NCI-H1105 (cell line): ENCODE measurements at regions not wholly inside any gene's neighbourhood (a gene's known extent, or its start where the extent isn't known, plus 50 kb on each side); places are given as distances from the start of the nearest gene placed in this dataset.

Experiments used
- DNase-seq: peaks from one replicate; lab custom pipeline; 2025; lab: John Stamatoyannopoulos, UW

DNA sequence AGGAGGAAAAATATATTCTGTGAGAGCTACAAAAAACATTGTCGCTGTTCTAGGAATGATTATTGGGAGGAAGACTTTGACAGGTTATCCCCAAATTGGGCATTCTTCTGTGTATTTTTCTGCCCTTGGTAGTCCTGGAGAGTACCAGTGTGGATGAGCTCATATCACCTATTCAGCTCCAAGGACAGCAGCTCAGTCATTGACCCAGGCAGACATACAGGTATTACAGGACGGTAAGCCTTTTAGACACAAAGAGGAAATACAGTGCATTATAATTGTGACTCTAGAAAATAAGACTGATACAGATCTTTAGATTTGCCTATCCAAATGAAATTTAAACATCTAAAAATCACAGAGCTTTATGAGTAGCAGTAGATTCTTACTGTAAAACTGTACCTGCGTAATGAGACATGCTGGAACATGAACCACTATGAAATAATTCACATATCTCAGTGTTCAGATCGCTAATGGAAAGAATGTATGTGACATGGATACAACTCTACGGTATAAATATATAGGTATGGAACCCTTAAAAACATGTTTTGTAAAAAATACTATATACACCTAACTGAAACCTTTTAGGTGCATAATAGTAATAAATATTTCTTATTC lies 56.0 kb downstream of the PLK2 start:
- no peak for DNase-seq

- DNase-seq = no peak
Observed at GRCh38 chr5:58401701-58402100, 58.2 kb downstream of the PLK2 start.

DNA sequence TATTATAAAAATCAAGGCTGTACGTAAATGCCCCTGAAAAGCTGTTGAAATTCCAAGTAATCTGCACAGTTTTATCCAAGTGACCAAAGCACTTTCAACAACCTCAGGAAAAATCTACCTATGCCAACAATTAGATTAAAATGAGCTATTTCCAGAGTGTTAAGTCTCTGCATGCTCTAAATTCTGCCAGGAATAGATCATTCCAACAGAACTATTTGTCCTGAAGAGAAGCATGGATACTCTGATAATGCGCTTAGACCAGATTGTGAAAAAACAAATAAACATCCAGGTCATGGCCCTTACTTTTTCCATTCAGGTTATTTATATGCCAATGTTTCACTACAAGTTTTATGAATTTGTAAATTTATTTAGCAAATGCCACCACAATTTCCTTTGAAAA lies 59.1 kb downstream of the PLK2 start:
- no peak for DNase-seq

DNA sequence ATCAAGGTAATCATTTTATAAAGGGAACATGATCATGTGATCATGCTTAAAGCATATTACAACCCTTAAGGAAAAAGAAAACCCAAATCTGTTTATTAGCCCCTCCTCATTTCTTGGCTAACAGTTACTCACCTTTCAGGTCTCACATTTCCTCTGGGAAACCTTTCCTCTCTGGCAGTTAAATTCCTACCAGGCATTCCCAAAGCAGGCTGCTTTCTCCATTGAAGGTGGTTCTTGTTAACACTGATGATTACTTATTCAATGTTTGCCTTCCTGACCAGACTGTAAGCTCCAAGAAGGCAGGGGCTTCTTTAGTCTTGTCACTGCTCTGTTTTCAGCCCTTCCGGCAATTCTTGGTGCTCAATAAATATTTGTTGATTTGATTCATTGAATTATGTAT lies 59.9 kb downstream of the PLK2 start:
- no peak for DNase-seq

- no peak for DNase-seq
Observed at GRCh38 chr5:58394339-58394738, 65.5 kb downstream of the PLK2 start.

- no peak for DNase-seq
Observed at GRCh38 chr5:58393716-58394115, 66.2 kb downstream of the PLK2 start.

DNA sequence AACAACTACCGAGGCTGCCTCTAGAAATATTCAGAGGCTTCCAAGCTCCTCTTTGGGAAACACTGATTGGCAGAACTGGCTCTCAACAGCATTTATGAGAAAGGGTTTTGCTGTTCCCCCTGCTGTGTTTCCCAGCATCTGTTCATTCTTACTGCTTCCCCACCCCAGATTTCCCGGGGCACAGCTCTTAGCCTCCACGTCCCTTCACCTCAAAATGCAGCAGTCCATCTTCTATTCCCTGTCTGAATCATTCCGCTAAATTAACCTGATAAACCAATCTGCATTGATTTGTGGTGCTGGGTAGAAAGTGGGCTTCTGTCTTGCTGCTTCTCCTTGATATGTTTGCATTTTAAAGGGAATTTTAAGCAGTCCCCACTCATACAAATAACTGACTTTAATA lies 67.4 kb downstream of the PLK2 start:
- DNase-seq = no peak

DNA sequence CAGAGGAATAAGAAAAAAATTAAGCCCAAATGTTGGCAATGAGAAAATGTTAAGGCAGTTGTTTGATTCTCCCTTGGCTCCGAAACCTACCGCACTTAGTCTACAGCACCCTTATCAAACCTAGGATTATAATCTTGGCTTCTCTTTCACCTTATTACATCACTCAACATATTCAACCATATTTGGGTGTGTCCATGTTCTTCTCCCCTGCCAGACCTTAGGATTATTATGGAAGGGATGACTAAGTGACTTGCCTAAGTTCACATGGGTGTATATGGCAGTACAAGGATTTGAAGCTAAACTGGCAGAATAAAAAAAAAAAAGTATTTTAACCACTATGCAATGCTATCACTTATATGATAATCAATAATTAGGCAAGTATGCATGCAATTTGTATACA lies 76.4 kb downstream of the PLK2 start:
- no peak for DNase-seq

DNA sequence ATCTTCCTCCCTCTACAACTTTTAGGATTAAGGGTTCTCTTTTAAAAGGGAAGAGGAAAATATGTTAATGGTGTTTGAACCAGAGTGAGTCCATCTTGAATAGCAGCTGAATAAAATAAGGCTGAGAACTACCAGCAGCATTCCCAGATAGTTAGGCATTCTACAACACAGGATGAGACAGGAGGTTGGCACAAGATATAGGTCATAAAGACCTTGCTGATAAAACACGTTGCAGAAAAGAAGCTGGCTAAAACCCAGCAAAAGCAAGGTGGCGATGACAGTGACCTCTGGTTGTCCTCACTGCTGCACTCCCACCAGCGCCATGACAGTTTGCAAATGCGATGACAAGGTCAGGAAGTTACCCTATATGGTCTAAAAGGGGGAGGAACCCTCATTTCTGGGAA lies 77.8 kb downstream of the PLK2 start:
- DNase-seq = no peak

DNA sequence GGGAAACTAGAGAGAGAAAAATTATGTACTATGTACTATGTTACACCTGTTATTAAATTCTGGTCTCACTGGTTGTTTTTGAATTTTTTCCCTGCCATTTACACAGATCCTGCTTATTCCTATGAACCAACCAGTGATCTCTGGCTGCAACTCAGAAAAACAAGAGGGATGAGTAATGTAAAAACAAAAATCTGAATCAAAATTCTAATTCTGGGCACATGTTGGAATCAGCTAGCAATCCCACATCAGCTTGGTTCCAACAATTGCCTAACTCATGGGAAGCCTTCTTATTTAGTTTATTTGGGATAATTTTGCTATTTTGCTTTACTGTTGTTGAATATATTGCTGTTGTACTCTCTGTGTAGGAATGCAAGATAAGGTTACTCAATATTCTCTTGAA lies 78.3 kb downstream of the PLK2 start:
- no peak for DNase-seq

DNA sequence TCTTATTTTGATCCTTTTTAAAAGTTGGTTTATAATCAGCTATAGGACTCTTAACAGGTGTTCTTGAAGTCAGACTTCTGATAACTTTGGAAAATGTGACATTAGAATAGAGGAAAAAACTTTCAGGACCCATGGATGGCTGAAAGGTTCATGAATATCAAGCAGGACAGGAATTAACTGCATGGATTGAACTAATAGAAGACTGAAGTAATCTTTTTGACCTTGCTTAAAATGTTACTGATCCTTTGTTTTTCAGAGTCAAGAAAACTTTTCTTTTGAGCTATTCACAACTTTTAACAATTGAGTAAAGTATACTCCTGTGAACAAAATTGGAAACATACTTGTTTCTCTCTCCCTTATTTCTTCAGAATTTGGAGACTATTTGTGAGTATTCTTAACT lies 79.2 kb downstream of the PLK2 start:
- DNase-seq = no peak

DNA sequence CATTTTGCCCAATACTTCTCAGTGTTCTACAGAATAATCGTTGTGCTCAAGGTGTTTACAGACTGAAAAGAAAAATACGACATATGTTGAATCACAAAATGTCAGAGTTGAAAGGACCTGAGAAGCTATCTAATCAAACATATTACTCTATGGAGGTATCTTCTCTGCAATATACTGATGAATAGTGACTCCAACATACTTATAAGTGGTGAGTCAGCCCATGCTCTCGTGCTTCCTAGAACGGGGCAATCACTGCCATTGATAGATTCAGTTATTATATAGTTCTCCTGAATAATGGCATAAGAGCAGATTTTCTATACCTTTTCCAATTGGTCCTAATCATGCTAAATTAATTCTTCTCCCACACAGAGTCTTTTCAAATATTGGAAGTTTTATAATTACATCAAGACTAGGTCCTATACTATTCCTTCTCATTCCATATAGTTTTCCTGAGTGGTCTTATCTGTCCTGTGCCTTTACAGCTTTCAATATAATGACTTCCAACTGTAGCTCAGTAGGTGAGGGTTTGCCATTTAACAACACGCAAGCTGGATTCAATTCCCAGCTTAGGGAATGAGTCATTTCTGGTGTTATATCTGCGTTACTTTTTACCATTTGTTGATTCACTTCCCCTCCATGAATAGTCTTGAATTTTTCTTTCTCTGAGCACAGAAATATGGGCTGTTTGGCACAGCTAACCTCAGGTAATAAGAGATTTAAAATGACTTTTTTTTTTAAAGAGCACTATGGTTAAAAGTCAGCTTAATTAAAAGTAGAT lies 81.1 kb downstream of the PLK2 start:
- no peak for DNase-seq

GRCh38 chr5:58370606-58371005 lies 89.3 kb downstream of the PLK2 start:
- no peak for DNase-seq

GRCh38 chr5:58369513-58370190 lies 90.2 kb downstream of the PLK2 start:
- DNase-seq = no peak

DNA sequence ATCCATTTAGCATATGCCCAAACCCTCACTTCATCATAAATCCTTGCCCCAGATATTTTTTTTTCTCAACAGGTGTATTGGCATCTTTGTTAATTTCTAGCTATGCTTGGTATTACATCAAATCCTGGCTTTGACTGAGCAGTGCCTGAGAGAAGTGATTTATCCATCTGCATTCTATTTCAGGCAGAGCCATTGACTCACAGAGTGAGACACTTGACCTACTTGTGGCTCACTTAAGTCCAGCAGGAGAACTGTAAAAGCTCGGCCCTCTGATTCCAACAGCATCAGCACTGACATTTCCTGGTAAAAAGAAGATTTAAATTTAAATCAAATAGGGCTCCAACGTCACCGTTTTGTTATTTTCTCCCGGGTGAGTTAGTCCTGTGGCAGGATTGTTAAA lies 93.4 kb downstream of the PLK2 start:
- DNase-seq = no peak

GRCh38 chr5:58365791-58366190 lies 94.1 kb downstream of the PLK2 start:
- no peak for DNase-seq

GRCh38 chr5:58363461-58364249 lies 96.2 kb downstream of the PLK2 start:
- DNase-seq = no peak

GRCh38 chr5:58362135-58362534 lies 97.8 kb downstream of the PLK2 start:
- DNase-seq = no peak

DNA sequence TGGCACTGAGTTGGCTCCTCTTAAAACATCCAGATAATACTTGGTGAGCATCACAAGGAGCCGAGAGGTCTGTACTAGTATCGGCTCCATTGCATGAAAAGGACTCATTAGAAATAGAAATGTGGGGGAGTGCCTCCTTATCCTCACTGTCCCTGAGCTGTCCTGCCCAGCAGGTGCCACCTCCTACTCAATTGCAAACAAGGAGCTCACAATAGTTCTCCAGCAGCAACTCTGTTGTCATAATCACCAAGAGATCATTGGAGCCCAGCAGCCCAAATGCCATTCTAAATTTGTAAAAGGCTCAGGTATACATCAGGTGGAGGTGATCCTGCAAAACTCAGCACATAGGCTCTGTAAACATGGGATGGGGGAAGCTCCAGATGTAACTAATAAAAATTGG lies 99.1 kb downstream of the PLK2 start:
- DNase-seq = no peak

GRCh38 chr5:58359981-58360380 lies 99.9 kb downstream of the PLK2 start:
- no peak for DNase-seq

GRCh38 chr5:58358501-58359178 lies 101.2 kb downstream of the PLK2 start:
- no peak for DNase-seq
